C1 segment of cervical spinal cord (tissue), 14 donors: ENCODE measurements at regions not wholly inside any gene's neighbourhood (a gene's known extent, or its start where the extent isn't known, plus 50 kb on each side); places are given as distances from the start of the nearest gene placed in this dataset.

Source experiments
- DNase-seq, 14 donors: peaks; one replicate each; lab custom pipeline; 2025; lab: John Stamatoyannopoulos, UW

DNA sequence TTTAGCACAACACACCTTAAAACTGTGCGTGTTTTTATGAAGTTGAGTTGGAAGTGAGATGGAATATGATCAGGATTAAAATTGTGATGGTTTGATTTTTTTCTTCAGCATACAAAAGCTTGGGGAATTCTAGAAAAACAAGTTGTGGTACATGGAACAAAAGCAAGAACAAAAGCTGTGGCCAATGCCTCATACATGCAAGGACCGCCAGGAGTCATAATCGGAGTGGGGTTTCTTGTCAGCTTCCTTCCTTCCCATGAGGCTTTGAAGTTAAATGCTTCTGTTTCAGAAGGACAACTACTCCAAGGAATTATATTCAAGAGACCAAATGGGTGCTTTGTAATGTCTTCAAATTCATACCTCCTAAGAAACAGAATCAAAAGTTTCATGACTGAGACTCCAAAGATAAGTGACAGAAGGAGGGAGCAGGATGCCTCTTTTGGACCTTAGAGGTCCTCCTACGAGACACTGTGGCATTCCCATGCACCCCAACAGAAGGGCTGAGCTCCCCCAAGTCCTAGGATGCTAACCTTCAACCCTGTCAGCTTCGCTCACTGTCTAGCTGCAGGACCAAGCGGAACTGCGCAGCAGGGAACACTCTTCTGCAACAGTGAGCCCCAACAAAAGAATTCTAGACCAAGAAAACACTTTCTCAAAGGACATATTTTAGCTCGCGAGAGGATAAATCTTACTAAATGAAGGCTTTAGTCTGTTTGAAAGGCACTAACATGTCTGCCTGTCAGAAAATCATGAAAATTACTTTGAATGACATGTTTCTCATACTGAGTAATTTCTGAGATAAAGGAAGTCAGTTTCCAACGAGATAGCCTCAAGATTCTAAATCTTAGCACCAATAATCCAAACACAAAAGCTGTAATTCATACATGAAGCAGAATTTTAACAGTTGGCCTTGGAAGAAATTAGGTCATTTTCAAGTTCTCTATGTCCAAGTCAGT is 108.5 kb upstream of the NHSL1 start:
- DNase-seq, result no peak

DNA sequence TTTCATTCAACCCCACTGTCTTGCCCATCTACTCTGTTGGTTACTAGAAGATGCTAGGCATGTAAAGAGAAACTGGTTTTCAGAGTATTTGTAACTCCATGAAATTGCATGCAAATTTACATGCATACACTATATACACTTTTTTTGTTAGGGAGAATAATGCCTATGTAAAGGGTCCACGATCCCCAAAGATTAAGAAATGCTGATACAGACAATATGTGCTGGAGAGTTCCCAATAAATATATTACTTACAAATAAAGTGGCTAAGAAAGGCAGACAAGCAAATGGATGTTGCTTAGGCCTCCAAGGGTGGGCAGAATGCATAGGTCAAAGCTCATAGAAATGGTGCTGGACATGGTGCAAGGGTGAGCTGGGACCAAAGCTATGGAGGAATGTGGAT is 109.6 kb upstream of the NHSL1 start:
- no peak for DNase-seq

GRCh38 chr6:138609801-138610430 is 110.6 kb upstream of the NHSL1 start:
- no peak for DNase-seq

GRCh38 chr6:138610816-138611215 is 111.5 kb upstream of the NHSL1 start:
- no peak for DNase-seq

DNA sequence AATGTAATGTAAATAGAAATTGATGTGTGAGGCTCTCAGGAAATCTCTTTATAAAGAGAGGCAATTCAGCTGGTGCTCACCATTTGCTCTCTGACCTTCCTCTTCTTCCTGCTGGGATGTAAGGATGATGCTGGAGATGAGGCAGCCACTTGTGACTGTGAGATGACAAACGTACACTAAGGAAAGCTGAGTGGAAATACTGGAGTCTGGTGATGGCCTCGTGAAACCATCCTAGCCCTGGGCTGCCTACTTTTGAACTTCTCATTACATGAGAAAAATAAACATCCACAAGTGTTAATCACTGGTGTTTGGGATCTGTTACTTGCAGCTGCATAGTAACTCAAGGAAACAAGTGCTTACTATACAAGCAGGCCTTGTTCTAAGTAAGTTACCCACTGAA is 114.9 kb upstream of the NHSL1 start:
- DNase-seq, result no peak

- DNase-seq, result no peak
Measured at GRCh38 chr6:138618168-138618567, 118.9 kb upstream of the NHSL1 start.

GRCh38 chr6:138620630-138621029 is 121.3 kb upstream of the NHSL1 start:
- DNase-seq, result no peak

GRCh38 chr6:138622967-138623366 is 123.7 kb upstream of the NHSL1 start:
- DNase-seq, result no peak

DNA sequence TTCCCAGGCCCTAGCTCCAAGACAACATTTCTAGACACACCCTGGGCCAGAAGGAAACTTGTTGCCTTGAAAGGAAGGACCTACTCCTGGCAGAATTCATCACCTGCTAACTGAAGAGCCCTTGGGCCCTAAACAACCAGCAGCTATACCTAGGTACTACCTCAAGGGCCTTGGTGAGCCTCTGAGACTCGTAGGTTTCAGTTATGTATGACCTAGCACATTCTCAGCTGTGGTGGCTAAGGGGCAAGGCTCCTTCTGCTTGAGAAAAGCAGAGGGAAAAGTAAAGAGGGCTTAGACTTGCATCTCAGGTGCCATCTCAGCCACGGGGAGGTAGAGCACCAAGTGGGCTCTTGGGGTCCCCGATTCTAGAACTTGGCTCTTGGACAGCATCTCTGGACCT is 132.3 kb upstream of the NHSL1 start:
- no peak for DNase-seq

- DNase-seq, result no peak
Measured at GRCh38 chr6:138637822-138638221, 135.7 kb upstream of the CCDC28A start.

DNA sequence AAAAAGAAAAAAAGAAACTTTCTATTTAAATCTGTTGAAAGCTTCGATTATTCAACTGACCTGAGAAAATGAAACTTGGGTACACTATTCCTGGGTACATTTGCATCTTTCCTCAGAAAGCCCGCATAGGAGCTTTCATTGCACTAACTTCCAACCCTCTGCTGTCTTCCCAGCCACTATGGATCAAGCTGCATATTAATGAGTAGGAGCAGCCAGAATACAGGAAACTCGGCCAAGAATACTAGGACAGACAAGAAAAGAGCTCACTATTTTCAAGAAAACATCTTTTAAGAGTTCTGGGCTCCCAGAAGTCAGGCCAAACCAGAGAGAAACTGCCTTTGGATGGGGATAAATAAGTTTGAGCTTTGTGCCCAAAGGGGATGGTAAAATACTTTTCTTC is 135.0 kb upstream of the CCDC28A start:
- peak in 2 of 14 donors; percentile 8 to 9 for DNase-seq

DNA sequence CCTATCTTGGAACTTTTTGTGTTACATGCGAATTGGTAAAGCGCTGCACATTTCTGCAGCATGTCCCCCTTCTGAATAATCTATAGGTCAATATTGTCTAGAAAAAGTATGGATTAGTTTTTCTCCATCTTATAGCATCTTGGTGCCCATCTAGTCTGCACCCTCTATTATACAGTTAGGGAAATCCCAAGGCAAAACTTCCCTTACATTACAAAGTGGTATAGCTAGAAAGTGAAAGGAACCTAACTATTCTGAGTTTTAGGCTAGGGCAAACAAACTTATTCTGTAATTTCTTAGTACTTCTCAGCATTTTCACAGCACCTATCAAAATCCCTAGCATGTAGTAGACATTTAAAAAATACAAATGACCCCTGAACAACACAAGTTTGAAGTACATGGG is 133.5 kb upstream of the CCDC28A start:
- DNase-seq, result no peak

DNA sequence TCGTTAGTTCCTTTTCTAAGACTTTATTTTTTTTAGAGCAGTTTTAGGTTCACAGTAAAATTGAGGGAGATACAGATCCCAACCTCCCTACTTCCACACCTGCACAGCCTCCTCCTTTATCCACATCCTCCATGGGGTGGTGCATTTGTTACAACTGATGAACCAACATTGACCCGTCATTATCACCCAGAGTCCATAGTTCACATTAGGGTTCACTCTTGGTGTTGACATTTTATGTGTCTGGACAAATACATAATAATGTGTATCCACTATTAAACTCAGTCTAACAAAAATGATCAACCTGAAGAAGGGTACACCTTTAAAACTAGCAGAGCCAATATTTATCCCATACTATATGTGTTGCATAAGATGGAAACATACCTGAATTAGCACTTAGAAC is 130.4 kb upstream of the CCDC28A start:
- DNase-seq, result no peak

DNA sequence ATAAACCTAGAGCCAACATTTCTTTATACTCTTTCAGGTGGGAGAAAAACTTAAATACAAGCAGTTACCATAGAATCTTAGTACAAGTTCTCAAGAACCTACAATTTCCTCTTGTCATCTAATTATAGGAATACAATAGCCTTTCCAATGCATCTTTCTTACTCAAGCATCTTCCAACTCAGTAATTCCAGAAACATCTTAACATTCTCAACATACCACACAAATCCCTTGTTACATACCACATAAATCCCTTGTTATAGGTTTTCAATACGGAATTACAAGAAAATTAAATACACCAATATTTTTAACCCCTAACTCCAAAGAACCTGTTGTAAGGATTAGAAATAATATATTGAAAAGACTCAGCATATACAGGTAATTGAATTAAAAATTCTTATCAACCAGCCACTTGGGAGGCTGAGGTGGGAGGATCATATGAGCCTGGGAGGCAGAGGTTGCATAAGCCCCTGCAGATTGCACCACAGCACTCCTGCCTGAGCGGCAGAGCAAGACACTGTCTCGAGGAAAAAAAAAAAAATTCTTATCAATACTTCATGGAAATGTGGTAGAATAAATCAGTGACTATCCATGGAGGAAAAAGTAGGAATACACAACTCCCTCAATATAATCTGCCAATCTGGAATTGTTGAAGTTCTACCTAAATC is 127.5 kb upstream of the CCDC28A start:
- no peak for DNase-seq

GRCh38 chr6:138647006-138647405 is 126.6 kb upstream of the CCDC28A start:
- no peak for DNase-seq

GRCh38 chr6:138648127-138648526 is 125.4 kb upstream of the CCDC28A start:
- DNase-seq, result no peak

DNA sequence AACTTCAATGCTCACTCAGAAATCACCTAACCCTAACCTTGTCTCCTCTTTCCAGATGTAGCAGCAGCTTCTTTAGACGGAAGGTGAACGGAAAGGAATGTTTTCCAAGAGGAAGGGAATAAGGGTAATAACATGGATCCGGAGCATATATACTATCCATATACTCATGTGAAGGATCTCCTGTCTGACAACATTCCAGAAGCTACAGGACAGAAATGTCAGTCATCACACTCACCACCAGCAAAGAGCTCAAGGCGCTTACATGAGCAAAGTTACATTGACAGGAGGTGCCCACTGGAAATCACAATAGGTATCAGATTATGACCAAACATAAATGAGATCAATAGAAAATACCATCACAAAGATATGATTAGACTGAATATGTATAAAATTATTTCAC is 122.1 kb upstream of the CCDC28A start:
- no peak for DNase-seq

GRCh38 chr6:138652824-138653223 is 120.7 kb upstream of the CCDC28A start:
- no peak for DNase-seq

DNA sequence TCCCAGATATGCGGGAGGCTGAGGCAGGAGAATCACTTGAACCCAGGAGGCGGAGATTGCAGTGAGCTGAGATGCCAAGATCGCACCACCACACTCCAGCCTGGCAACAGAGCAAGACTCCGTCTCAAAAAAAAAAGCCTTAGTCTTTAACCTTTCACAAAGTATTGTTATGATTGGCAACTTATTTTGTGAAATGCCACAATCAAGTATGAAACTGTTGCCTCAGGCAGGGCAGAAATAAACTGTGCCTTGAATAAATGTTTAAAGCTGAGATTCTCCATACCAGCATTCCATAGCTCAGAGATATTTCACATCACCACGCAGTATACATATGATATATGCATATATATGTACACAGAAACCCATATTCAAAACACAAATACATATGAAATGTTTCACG is 120.1 kb upstream of the CCDC28A start:
- DNase-seq, result no peak

- no peak for DNase-seq
Measured at GRCh38 chr6:138654715-138655634, 118.6 kb upstream of the CCDC28A start.

- peak in 1 of 14 donors; percentile 6 for DNase-seq
Measured at GRCh38 chr6:138655828-138656227, 117.7 kb upstream of the CCDC28A start.
